ENCODE measurements at regions not wholly inside any gene's neighbourhood (a gene's known extent, or its start where the extent isn't known, plus 50 kb on each side); places are given as distances from the start of the nearest gene placed in this dataset.

GRCh38 chr6:111928139-111928538, 54.9 kb upstream of the FYN start:
- TF ChIP-seq POLR2A (IDR thresholded peaks at IDR 0.05; ENCODE audit: low read depth, low read length): no peak
- TF ChIP-seq POLR2AphosphoS5 (IDR thresholded peaks at IDR 0.05; ENCODE audit: low read depth, low read length): no peak
- TF ChIP-seq TAF1 (IDR thresholded peaks at IDR 0.05; ENCODE audit: borderline replicate concordance, low read depth, low read length): no peak

Data from GM12892 (cell line).